ENCODE measurements at regions not wholly inside any gene's neighbourhood (a gene's known extent, or its start where the extent isn't known, plus 50 kb on each side); places are given as distances from the start of the nearest gene placed in this dataset.

DNA sequence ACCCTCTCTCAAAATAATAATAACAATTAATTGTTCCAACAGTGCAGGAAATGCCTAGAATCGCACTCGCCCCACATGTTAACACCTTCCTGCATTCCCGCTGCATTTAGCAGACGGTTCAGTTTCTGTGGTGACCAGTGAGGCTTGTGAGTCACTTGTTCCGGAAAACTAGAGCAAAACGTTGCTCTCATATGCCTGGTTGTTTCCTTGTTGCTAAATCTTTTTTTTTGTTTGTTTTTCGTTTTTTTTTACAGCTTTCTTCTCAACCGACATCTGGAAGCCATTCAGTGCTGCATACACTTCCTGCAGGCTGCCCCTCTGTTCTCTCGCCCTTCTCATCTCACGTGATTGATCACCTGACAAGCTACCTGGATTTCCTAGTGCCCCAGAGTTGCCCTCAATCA is 56.9 kb upstream of the TMPRSS2 start:
- no peak for DNase-seq

DNA sequence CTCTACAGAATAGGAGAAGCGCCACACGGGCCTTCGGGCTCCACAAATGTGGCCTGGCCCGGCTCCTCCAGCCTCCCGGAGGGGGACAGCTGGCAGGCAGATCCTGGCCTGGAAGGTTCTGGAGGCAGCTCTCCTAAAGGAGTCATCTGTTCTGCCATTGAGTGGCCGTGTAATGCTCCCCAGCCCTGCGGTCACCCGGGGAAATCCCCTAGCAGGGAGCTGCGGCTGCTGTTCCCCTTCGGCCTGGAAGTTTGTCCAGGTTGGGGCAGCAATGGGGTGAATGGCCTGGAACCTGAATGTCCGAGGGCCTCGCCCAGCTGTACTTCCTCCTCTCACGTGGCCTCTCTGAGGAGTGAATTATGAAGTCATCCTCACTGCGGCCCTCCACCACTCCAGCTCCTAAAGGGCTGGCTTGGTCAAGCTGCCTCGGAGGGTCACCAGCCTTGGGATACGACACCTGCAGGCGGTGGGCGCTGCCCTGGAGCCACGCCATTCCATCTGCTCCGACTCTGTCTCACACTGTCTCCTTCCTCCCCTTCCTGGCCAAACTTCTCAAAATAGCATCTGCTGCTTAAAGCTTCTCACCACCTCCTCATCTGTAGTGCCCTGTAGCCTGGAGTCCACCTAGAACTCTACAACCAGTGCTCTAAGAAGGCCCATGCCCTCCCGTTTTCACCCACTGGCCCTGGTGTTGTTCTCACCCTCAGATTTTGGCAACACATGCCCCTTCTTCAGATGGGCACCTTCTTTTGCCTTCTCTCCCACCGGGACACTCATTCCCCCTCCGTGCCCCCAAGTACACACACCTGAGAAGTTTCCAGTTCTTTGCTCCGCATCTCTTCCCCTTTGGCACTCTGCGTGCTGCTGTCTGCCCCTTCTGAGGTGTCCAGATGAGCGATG is 54.4 kb upstream of the TMPRSS2 start:
- DNase-seq: no peak

DNA sequence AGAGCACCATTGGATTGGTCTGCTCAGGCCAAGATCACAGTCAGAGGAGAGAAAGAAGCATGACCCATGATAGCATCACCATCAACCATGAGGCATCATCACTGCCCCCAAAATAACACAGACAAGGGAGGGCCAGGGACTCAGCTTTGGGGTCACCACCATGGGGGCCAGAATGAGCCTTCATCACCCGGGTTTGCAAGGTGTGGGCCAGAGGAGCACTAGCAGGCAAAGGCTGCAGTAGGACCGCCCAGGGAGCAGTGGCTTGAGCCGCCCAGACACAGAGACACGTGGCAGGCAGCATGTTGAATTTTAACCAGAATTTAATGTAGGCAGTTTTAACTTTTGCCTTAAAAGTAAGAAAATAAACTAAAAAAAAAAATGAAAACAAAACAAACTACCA is 53.7 kb upstream of the TMPRSS2 start:
- DNase-seq: no peak

DNA sequence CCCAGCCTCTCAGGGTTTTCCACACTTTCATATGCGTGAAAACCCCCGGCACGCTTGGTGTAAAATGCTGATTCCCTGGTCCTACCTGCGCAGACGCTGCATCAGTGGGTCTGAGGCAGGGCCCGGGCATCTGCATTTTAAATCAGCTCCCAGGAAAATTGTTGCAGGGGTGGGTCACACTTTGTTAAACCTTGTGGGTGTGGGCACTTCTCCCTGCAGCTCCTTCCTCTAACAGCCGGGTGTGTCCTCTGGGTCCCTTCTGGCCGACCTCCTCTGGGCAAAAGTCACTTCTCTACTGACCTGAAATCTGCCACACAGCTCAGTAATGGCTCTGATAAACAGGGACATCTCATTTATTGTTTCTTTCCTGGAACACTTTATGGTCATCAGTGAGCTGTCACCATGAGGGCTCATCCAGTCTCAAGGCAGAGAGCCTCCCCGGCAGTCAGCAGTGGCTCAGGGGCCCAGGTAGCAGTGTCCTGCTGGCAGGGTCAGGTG is 52.8 kb upstream of the TMPRSS2 start:
- DNase-seq: no peak

DNA sequence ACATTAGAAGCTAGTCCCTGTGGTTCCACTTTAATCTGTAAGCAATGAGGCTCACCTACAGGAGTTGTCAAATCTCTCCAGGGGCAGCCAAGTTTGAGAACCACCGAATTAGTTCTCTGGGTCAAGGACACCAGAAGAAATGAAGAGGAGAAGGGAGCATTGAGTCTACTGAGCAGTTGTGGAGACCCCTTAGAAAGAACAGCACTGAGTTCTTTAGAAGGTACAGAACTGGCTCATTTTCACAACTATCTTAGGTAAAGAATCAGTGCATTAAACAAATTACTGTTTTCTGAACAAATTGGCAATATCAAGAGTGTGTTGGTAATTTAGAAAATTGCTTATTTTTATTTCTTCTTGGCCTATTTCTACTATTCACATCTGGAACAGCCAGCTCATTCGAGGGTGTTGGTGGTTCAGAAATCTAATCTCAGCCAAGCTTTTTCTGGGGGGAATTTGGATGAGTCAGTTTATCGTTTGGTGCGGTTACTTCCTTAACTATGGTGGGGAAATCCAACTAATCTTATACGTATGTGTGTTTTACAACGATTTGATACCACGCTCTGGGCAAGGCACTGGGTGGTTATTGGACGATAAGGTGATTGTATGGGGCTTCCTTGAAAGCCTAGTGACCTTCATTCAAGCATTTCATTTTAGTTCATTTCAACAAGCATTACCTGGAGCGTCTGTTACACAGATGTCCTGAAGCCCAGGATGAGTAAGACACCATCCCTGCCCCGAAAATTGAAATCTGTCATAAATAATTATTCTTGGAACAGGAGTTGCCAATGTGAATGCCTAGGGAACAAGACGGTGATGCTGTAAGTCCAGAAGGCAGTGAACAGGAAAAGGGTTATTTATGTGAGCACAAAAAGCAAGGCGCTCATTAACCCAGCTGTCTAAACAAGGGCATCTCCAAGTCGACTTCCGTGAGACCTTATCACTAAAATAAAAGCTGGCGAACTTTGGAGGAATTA is 52.0 kb upstream of the TMPRSS2 start:
- no peak for DNase-seq

DNA sequence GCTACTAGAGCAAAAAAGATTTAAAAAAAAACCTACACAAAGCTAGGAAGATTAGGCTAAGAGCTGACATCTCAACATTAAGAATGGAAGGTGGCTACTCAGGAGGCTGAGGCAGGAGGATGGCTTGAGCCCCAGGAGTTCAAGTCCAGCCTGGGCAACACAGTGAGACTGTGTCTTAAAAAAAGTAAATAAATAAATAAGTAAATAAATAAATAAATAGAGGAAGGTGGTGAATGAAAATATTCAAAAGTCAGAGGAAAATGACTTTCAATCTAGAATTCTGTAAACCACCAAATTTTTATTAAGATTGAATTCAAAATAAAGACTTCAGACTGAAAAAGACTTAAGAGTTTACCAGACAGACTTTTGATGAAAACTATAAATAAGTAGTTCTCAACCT is 50.9 kb upstream of the TMPRSS2 start:
- DNase-seq: no peak

DNA sequence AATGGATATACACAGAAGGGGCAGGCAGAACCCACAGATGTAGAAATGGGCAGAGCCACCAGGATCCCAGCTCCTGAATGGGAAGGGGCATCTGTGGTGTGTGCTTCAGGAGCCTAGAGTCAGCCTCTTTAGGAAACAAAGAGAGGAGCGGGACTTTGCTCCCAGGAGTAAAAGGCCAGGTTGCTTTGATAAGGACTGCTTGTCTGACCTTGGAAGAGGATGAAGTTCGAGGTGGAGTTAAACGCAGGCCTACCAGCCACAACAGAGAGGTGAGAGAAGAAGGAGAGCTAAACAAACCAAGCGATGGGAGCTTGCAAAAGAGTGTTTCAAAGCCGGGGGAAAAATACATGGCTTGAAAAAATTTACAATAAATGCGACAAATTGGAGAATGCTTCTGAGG is 49.9 kb upstream of the TMPRSS2 start:
- no peak for DNase-seq
